HG03520 (cell line): ENCODE measurements at regions not wholly inside any gene's neighbourhood (a gene's known extent, or its start where the extent isn't known, plus 50 kb on each side); places are given as distances from the start of the nearest gene placed in this dataset.

Experiments used
- ATAC-seq: cut with Tn5 transposase; IDR thresholded peaks from one replicate; pipeline ENCODE4 v1.9.1; 2021; ENCODE audit warnings: mild to moderate bottlenecking, moderate library complexity; ENCODE audit not compliant: unreplicated experiment

DNA sequence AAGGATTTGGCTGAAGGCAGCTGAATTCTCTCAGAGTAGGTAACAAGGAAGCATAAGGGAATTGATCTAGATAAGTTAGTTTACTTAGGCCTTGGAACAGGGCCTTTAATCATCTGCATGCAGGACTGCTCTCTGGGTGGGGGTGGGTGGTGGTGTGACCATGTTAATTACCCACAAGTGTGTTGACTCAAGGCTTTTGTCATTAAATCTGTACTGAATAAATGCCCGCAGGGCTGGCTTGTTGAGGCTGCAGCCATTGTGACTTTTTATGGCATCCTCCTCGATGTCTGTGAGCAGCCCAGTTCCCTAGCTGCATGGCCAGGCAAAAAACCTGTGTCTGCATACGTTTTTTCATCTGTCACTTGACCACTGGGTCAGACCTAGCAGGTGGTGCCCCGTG, 63.5 kb upstream of the ASCC3 start:
- ATAC-seq = no peak

DNA sequence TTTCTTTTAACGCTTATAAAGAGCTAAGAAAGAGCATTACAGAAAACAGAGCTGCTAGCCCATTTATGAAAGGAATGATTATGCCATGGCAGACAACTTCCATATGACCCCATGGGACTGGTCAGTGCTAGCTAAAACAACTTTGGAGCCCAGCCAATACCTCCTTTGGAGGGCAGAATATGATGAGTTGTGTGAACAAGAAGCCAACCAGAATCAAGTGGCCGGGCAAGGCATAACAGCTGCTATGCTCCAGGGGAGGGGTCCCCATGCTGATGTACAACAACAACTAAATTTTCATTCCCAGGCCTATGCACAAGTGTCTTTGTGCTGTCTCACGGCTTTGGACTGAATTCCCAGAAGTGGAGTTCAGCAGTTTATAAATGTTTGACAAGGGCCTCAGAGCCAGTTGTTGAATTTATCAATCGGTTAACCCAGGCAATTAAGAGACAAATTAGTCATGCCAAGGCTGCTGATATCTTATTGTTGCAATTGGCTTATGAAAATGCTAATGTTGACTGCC, 65.0 kb upstream of the ASCC3 start:
- no peak for ATAC-seq

- no peak for ATAC-seq
These were observed 65.6 kb upstream of the ASCC3 start for GRCh38 chr6:100946711-100947110.

DNA sequence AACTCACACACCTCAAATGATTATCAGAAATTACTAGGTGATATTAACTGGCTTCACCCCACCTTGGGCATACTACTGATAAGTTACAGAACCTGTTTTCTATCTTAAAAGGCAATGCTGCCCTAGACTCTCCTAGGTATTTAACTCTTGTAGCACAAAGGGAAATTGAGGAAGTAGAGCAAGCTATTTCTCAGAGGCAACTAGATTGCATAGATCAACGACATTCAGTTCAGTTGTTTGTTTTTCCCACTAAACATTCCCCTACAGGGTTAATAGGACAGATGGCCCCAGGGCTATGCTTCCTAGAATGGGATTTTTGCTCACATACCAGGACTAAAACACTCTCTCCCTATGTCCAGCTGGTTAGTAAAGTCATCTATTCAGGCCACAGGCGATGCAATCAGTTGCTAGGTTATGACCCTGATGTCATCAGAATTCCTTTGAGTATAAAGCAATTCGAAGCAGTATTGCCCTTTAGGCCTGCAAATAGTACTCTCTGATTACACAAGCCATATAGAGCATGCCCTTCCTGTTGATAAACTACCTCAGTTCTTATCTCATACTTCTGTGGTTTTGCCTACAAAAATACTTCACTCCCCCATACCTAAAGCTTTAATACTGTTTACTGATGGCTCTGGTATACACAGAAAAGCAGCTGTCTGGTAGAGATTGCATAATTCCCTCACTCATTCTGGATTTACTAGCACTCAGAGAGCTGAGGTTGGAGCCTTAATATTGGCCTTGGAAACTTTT, 67.4 kb upstream of the ASCC3 start:
- no peak for ATAC-seq

DNA sequence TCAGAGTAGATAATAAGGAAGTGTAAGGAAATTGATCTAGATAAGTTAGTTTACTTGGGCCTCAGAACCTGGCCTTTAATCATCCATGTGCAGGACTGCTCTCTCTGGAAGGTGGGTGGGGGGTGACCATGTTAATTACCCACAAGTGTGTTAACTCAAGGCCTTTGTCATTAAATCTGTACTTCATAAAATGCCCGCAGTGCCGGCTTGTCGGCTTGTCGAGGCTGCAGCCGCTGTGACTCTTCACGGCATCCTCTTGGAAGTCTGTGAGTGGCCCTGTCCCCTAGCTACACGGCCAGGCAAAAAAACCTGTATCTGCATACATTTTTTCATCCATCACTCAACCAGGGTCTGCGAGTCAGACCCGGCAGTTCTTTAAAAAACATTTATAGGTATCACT, 70.9 kb upstream of the ASCC3 start:
- no peak for ATAC-seq

GRCh38 chr6:100959280-100959679, 78.2 kb upstream of the ASCC3 start:
- no peak for ATAC-seq

DNA sequence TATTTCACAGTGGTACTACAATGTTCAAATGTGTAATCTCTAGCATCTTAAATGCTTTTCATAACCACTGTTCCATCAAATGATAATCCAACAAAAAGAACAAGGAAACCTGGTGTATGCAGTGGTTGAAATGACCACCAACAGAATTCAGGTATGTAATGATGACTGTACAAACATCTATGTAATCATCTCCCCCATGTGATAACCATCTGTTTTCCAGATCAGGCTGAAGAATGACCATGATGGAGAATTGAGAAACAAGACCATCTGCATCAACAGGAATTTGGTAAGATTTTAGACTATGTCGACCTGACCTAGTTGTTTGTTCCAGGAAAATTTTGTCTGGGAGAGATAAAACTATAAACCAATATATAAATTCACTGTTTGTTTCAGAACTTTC, 81.3 kb upstream of the ASCC3 start:
- no peak for ATAC-seq

- ATAC-seq = no peak
These were observed 83.9 kb upstream of the ASCC3 start for GRCh38 chr6:100965067-100965466.

- ATAC-seq = no peak
These were observed 87.8 kb upstream of the ASCC3 start for GRCh38 chr6:100968949-100969348.

DNA sequence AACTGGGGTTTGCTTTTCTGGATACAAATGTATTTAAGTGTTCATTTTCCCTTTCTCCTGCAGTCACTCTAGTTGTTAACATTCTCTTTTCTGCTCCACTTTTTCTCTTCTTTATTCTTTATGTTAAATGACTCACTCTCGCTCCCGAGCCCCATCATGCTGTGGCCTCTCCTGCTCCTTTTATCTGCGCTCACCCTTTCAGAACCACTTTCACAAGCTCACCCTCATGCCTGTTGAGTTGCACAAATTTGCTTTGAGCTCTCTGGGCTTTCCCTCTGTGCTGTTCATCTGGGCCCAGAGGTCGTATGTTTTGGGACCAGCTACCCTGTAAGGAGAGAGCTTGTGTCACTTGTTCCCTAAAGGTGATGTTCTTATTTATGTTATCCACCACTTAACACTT, 98.1 kb upstream of the ASCC3 start:
- ATAC-seq = no peak

- ATAC-seq = no peak
These were observed 99.8 kb upstream of the ASCC3 start for GRCh38 chr6:100980949-100981348.

- no peak for ATAC-seq
These were observed 105.8 kb upstream of the ASCC3 start for GRCh38 chr6:100986921-100987320.

DNA sequence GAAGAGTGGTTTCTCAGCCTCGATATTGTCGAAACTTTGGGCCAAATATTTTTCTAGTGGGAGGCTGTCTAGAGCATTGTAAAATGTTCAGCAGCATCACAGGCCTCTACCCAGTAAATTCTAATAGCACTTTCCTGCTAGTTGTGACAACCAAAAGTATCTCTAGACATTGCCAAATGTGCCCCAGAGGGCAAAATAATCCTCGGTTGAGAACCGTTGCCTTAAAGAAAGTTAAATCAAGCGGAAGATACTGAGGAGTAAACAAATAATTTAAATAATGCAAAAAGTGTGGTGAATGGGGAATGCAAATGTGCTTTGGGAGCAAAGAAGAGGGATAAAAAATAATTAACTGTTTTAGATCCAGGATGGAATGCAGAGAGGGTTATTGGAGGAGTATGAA, 106.4 kb upstream of the ASCC3 start:
- no peak for ATAC-seq

DNA sequence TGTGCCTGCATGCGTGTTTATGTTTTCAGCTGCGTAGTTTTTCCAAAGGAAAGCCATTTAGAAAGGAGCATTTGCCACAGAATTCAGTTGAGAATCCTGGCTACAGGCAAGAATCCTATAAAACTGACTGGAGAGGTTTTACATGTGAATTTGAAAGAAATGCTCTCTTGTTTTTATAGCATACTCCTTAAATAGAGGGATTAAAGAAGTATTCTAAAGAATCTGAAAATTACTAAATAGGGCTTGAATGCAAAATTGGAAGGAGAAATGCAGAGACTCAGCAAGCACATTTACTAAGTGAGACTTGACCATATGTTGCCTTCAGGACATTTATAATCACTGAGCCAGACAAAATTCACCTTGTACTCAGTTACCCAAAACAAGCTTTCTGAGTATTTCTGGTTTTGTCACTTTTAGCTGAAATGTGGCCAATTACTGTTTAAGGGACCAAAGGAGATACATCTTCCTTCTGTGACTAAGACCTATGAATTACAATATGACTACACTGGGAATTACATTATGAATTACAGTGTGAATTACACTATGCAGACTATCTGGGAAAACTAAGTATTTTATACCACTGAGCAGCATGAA, 107.4 kb upstream of the ASCC3 start:
- no peak for ATAC-seq

DNA sequence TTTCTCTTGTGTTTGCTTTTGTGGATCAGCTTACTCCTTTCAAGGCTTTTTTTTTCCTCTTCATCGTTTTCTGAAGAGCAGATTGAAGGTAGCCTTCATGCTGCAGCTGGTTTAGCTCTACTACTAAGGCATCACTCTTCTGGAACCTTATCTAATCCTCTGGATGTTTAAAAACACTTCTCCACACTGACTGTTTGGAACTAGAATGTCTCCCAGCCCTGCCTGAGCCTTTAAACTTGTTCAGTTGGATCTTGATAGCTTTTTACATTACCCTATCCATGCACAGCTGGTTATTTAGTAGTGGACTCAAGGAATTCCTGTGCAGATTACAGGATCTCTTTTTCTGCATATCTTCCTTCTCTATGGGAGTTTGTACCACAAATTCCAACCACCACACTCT, 108.9 kb upstream of the ASCC3 start:
- ATAC-seq = no peak

DNA sequence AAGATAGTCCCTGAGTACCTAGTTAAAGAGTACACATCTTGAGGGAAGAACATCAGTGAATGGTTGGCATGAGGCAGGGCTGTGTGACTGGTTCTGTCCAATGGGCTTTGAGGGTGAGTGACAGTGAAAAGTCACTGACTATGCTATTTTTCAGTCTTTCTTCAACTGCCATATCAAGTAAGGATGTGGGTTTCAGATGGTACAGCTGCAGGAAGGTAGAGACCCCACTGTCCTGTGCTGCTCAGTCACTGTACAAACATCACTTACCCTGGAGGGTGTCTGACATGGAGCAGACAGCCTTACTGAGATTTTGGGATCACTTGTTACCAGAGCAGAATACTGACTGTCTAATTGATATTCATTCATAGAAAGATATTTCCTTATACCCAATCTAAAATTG, 115.3 kb upstream of the ASCC3 start:
- no peak for ATAC-seq

DNA sequence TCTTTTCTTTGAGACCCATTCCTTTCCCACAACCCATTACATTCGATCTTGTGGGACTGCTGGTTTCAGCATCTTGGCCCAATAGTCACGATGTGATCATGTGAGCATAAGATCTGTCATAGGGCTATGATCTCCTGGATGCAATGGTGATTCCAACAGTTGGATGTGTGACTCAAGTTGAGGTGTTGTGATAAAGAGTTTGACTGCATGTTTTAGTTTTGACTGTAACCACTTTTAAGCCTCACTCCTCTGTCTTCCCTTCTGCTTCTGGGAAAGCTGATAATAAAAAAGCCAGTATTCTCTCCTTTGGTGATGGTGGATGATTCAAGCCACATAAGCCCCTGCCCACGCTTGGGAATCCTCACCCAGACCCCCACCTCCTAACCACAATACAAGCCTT, 117.0 kb upstream of the ASCC3 start:
- no peak for ATAC-seq

DNA sequence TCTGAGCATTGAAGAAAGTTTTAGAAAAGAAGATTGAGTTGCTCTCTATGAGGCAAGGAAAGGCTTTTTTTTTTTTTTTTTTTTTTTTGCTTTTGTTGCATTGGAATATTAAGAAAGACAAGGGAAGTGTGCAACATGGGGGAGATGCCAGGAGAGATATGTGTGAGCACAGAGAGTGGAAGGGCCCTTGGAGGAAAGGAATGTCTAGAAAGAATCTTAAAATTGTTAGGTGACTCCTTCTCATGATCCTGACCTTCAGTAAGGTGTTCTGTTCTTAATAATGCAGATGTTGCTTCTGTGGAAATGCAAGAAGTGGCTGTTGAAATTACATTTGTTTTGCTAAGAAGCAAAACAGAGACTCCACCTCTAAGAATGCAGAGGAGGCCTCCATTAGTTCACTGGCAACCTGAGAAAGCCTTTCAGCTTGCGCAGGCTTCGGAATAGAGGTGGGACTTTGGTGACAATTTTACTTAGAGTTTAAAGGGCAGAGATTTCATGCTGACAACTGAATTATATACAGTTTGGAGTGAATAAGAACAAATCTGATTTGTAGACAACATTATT, 118.0 kb upstream of the ASCC3 start:
- no peak for ATAC-seq

DNA sequence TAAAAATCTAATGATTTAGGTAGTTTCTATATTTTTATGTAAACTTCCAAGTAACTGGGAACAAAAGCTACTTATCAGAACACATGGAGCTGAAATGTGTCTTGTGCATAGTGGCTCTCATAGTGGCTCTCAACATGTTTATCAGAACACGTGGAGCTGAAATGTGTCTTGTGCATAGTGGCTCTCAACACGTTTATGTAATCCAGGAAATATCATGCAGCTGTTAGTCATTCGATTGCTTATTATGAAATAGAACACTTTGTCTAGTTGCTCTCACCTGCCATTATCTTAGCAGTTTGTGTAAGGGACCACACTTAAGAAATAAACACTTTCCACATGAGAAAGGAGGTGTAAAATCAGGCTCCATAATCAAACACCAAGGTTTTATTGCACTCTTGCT, 119.2 kb upstream of the ASCC3 start:
- no peak for ATAC-seq

- ATAC-seq = no peak
These were observed 119.9 kb upstream of the ASCC3 start for GRCh38 chr6:101001012-101001411.

DNA sequence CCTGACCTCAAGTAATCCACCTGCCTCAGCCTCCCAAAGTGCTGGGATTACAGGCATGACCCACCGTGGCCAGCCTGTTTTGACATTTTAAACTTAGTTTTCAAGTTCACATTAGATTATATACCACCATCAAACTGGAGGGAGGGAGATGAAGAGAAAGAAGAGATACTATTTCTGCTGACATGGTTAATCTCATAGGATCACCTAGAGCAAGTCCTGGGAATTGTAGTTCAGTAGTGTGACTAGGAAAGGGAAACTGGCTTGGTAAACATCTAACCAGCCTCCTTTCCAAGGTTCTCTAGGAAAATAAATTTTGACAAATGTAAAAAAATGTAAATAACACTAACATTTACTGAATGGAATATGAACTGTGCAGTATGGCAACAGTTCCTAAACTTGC, 120.5 kb upstream of the ASCC3 start:
- no peak for ATAC-seq

DNA sequence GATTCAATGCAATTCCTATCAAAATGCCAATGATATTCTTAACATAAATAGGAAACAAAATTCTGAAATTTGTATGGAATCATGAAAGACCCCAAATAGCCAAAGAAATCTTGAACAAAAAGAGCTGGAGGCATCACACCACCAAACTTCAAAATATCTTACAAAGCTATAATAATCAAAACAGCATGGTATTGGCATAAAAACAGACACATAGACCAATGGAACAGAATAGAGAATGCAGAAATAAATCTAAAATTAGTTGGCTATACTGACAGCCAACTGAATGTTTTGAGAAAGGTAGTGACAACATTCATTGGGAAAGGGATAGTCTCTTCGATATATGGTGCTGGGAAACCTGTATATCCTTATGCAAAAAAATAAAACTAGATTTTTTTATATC, 121.9 kb upstream of the ASCC3 start:
- ATAC-seq = no peak
